GM18508 (cell line): ENCODE measurements at regions not wholly inside any gene's neighbourhood (a gene's known extent, or its start where the extent isn't known, plus 50 kb on each side); places are given as distances from the start of the nearest gene placed in this dataset.
"Not testable (repeated sequence)": the region's sequence is repeated elsewhere in the genome, so short reads cannot be mapped to it uniquely, and the experiment has no call there.

ENCODE experiments used
- ATAC-seq: cut with Tn5 transposase; IDR thresholded peaks from one replicate; pipeline ENCODE4 v1.9.1; 2021; ENCODE audit warnings: moderate number of reproducible peaks; ENCODE audit not compliant: insufficient read depth, unreplicated experiment

DNA sequence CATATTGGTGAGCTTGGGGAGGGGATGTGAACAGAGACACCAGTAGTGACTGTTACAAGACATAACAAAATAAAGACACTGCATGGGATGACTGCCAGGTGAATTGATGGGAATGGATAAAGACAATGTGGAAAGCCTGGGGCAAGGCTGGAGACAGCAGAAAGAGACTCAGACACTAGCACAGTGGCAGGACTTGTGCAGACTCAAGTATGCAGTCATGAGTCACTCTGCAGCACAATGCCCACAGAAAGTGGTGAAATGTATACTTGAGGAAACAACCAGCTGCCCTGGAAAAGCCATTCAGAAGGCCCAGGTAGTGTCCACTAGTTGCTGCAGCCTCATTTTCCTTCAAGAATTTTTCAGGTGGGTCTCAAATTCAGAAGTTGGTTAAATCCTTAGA, 452.3 kb downstream of the MID1IP1 start:
- ATAC-seq = no peak

GRCh38 chrX:39258331-39258730, 457.1 kb downstream of the MID1IP1 start:
- no peak for ATAC-seq

GRCh38 chrX:39260965-39261364, 459.7 kb downstream of the MID1IP1 start:
- no peak for ATAC-seq

DNA sequence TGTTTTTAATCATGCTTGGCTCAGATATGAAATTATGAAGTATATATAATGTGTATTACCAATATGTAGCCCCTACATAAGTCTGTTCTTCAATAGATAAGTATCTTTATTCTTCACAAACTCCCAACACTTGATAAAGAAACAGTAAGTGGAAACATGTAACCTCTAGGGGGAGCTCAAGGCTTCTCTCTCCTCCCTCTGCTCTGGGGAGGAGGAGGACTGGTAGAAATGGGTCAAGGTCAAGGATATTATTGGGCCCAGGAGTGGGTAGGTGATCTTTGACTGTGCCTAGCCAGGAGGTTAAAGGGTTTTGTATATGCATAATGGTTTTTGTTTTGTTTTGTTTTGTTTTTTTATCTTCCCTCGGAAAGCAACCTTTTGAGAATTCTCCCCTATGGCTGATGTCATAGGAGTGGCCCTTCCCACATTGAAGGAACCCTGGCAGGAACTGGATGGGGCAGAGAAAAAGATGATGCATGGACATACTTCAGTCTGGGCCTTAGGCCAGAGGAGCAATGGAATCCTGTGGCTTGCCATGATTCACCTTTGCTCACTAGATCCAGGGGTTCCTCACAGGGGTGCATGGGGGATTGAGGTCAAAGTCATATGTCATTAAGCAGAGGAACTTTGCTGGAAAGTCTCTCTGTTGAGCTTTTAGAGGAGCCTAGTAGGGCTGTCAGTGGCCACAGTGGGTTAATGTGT, 460.3 kb downstream of the MID1IP1 start:
- no peak for ATAC-seq

DNA sequence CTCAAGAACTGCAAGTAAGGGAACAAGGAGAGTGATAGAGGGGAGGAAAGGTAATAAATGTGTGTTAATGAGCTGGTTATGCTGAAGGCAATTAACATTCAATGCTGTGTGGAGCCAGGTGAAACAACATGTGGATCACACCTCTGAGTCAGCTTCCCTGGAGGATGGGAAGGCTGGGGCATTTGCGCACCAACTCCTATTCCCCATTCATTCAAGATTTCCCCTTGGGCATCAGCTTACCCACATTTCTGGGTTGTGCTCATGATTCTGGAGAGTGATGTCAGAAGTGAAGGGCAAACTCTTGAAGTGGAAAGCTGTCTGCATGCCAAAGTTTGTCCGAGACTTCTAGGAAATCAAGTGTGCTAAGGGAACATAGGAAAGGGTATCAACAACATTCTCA, 461.4 kb downstream of the MID1IP1 start:
- no peak for ATAC-seq

DNA sequence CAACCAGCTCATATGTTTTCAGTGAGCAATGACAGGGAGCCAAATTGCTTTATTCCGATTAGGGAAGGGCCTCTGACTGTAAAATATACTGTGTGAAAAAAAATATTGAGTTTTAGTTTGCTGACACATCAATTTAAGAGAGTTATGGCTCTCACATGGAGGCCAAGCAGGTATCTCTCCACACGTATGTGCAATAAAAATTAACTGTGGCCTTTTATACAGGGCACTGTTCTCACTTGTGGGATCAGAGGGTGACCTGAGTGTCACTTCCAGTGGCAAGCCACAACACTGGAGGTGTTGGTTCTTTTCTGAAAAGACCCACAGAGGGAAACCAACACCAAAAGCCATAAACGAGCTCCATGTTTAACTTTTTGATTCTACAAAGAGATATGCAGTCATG, 462.8 kb downstream of the MID1IP1 start:
- no peak for ATAC-seq

DNA sequence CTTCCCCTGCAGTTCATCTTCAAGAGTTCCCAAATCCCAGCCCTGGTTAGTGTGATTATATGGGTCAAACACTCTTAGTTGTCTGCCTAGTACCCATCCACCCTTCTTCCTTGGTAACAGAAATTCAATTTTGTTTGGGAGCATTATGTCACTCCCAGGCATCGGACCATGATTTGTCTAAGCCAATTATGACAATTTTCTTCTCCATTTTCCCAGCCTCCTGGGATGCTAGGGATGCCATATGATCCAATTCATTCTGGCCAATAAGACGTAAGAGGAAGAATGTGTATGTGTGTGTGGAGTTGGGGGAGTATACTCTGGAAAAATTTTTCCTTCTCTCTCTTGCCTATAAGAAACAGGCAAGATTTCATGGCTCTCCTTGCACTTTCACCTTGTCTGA, 465.9 kb downstream of the MID1IP1 start:
- no peak for ATAC-seq

DNA sequence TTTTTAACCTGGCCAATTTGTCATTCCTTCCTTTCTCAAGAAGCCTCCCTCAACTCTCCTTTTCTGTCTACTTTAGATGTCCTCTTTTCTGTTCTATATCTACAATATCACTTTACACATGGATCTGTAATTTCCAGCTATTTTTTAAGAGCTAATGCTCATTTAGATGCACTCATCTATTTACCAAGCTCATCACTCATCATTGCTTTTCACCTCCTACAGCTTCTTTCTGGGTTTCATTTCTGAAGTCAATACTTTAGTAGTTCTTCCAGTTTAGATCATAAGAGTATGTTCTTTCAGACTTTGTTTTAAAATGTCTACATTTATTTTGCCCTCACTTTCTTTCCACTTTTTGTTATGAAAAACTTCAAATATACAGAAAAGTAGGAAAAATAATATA, 466.9 kb downstream of the MID1IP1 start:
- ATAC-seq = no peak

DNA sequence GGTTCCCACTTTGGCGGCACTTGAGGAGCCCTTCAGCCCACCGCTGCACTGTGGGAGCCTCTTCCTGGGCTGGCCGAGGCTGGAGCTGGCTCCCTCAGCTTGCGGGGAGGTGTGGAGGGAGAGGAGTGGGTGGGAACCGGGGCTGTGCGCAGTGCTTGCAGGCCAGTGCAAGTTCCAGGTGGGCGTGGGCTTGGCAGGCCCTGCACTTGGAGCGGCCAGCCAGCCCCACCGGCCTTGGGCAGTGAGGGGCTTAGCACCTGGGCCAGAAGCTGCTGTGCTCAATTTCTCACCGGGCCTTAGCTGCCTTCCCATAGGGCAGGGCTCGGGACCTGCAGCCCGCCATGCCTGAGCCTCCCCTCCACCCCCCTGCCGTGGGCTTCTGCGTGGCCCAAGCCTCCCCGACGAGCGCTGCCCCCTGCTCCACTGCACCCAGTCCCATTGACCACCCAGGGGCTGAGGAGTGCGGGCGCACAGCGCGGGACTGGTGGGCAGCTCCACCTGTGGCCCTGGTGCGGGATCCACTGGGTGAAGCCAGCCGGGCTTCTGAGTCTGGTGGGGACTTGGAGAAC, 474.3 kb downstream of the MID1IP1 start:
- ATAC-seq = no peak

DNA sequence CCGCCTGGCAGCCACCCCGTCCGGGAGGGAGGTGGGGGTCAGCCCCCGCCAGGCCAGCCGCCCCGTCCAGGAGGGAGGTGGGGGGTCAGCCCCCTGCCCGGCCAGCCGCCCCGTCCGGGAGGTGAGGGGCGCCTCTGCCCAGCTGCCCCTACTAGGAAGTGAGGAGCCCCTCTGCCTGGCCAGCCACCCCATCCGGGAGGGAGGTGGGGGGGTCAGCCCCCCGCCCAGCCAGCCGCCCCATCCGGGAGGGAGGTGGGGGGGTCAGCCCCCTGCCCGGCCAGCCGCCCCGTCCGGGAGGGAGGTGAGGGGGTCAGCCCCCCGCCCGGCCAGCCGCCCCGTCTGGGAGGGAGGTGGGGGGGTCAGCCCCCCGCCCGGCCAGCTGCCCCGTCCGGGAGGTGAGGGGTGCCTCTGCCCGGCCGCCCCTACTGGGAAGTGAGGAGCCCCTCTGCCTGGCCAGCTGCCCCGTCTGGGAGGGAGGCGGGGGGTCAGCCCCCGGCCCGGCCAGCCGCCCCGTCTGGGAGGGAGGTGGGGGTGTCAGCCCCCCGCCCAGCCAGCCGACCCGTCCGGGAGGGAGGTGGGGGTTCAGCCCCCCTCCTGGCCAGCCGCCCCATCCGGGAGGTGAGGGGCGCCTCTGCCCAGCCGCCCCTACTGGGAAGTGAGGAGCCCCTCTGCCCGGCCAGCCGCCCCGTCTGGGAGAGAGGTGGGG, 476.6 kb downstream of the MID1IP1 start:
- not testable (repeated sequence) for ATAC-seq

GRCh38 chrX:39283239-39283638, 482.0 kb downstream of the MID1IP1 start:
- no peak for ATAC-seq

DNA sequence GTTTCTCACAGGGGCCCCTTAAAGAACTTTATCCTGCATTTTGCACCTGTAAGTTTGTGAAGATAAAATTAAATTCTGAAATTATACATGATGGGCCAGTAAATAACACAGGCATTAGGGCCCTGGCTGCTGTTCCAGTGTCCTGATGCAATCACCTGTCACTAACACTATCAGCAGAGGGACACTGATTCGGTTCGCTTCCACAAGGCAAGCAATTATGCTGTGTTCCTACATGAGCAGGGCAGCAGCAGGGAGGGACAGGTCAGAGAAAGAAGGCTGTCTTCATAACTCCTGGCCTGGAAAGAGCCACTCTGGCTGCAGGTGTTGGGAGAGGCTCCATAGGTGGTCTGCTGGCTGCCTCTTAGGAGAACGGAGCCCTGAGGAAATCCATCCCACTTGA, 487.3 kb downstream of the MID1IP1 start:
- no peak for ATAC-seq

DNA sequence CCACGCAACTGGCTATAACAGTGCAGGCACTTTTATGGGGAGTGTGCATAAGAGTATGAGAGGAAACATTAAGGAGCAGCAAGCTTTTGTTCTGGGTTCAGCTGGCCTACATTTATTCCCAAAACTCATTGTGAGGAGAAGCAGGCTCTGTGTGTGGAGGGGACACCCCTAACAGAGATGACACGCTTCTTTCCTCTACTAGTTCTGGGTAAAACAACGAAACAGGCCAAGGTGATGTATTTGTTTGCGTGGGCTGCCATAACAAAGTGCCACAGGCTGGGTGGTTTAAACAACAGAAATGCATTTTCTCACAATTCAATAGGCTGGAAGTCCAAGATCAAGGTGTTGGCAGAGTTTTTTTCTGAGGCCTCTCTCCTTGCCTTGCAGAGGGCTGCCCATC, 488.6 kb downstream of the MID1IP1 start:
- no peak for ATAC-seq

DNA sequence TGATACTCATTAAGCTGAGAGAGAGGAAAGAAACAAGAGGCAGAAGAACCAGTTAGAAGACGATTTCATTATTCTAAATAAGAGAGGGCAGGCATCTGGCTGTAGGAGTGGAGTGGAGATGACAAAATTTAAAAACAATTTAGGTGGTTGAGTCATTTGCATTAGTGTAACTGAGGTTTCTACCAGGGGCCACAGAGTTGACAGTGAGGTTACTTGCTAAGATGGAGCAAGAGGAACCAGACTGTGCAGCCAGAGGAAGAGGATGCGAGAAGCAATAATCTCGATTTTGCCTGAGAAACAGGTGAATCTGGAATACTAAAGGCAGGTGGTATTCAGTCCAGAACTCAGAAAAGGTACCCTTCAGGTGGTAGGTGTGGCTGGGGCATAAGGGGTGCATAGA, 491.9 kb downstream of the MID1IP1 start:
- ATAC-seq = no peak

- ATAC-seq = no peak
These were observed 495.2 kb downstream of the MID1IP1 start for GRCh38 chrX:39296472-39296871.

DNA sequence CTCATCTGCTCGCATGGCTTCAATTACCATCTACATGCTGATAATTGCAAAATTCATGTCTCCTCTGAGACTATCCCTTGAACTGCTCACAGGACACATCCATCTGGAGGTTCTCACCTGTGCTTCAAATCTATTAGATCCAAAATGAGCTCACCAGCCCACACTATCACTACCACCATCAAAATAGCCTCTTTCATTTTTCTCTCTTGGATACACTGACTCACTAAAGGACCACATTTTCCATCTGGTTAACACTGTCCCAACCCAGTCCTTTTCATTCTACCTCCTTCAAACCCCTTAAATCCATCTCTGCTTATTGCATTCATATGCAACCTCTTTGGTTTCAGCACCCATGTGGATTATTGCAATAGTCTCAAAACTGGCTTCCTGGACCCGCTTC, 497.6 kb downstream of the MID1IP1 start:
- ATAC-seq = no peak

DNA sequence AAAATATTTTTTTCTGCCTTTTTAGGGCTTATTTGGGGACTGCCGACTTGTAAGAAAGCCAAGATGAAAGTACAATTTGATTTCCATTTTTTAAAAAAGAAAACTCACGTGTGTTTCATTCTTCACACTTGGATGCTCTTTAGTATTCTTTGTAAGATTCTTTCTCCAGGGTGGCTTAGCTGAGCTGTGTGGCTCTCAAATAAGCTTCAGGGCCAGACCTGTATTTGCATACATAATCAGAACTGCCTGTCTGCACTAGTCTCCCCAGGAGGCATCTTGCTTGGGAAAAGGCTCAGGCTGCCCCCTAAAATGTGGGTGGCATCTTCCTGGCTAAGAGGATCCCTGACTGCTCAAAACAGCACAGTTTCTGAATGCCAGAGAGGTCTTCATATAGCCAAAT, 498.4 kb downstream of the MID1IP1 start:
- ATAC-seq = no peak

DNA sequence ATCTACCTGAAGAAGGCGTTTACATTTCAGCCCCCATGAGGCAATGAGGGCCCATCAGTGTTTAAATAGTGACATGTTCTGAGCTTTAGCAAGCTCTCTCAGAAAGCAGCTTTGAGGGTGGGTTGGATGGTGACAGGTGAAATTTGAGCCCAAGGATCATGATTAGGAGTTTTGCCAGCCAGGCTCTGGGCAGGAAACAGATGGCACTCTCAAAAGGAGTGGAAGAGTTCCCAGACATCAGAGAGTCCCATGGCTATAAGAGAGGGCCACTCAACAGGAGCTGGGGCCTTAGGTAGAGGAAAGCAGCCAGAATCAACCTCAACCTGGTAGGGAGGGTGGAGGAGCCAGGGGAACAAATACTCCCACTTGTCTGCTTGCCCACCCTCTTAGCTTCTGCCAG, 499.8 kb downstream of the MID1IP1 start:
- ATAC-seq = no peak

GRCh38 chrX:39302838-39303237, 501.6 kb downstream of the MID1IP1 start:
- ATAC-seq = no peak

GRCh38 chrX:39304746-39305145, 503.5 kb downstream of the MID1IP1 start:
- no peak for ATAC-seq

DNA sequence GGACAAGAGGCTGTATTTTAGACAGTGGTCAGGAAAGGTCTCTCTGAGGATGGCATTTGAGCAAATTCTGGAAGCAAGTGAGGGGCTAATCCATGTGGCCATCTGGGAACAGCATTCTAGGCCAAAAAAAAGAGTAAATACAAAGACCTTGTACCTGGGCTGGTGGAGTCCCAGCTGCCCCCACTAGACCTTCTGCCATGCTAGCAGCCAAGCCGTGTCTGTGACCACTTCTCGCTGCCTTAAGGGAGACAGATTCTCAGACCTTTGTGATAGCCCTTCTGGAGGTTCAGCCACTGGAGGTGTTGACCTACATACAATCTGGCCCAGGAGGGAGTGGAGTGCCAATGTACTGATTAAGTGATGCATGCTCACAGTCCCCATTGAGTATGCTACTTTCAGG, 506.2 kb downstream of the MID1IP1 start:
- no peak for ATAC-seq

- ATAC-seq = no peak
These were observed 506.9 kb downstream of the MID1IP1 start for GRCh38 chrX:39308126-39308525.
